HFFc6 (cell line): ENCODE measurements at regions not wholly inside any gene's neighbourhood (a gene's known extent, or its start where the extent isn't known, plus 50 kb on each side); places are given as distances from the start of the nearest gene placed in this dataset.

ENCODE experiments used
- DNase-seq: peaks from one replicate; pipeline ENCODE4 v3.0.0-alpha.2; 2018
- H3K27ac Mint-ChIP-seq: 2 replicates; pipeline ENCODE4 v1.8.0; 2020; ENCODE audit warnings: mild to moderate bottlenecking, mixed read lengths
- H3K27me3 Mint-ChIP-seq: 2 replicates; pipeline ENCODE4 v1.8.0; 2021; ENCODE audit warnings: mild to moderate bottlenecking, moderate library complexity, mixed read lengths; ENCODE audit not compliant: insufficient read depth
- H3K36me3 Mint-ChIP-seq: 2 replicates; pipeline ENCODE4 v1.8.0; 2021; ENCODE audit warnings: low read depth, mixed read lengths
- H3K4me1 Mint-ChIP-seq: 2 replicates; pipeline ENCODE4 v1.8.0; 2020; ENCODE audit warnings: low read depth, mixed read lengths
- H3K4me3 Mint-ChIP-seq: 2 replicates; pipeline ENCODE4 v1.8.0; 2020; ENCODE audit warnings: mild to moderate bottlenecking, moderate library complexity, mixed read lengths
- H3K9me3 Mint-ChIP-seq: 2 replicates; pipeline ENCODE4 v1.8.0; 2020; ENCODE audit warnings: mild to moderate bottlenecking, mixed read lengths
- CTCF ChIP-seq: fragments of 200-600 bp; sonication (generic); IDR thresholded peaks from 2 replicates; pipeline ENCODE4 v1.5.0; 2021; ENCODE audit warnings: antibody characterized with exemption, mild to moderate bottlenecking

DNA sequence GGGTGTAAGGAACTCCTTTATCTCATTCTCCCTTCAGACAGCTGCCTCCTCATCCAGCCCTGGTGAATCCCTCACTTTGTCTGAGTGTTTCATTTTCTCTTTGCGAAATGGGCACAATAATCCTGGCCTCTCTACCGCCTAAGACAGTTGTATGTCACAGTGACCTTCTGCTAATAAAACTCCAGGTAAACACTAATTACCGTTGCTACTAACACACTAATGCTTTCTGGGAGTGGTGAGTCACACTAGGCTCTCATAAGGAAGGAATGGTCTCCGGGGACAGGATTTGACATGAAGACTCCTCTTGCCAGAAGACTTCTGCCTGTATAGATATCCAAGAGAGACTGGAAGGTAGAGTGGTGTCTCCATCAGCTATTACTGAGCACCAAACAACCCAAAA, 71.7 kb upstream of the SNRK start:
- H3K36me3 Mint-ChIP-seq: no peaks in the 10 kb centered on the region
- H3K9me3 Mint-ChIP-seq: no peaks in the 10 kb centered on the region
- peak; percentile 50 for DNase-seq
- H3K4me3 Mint-ChIP-seq: peak overlapping the region; percentile 11; the same call in 1 of the 2 replicates
- H3K27ac Mint-ChIP-seq: peak overlapping the region; percentile 11; the same call in 1 of the 2 replicates
- peaks cover 16% of the 10 kb centered on the region for H3K27me3 Mint-ChIP-seq
- H3K4me1 Mint-ChIP-seq: peaks cover 36% of the 10 kb centered on the region
- TF ChIP-seq CTCF: no peak

GRCh38 chr3:43213631-43214030, 72.7 kb upstream of the SNRK start:
- Mint-ChIP-seq H3K27me3 (peaks cover 18% of the 10 kb centered on the region), H3K4me1 (peaks cover 36% of the 10 kb centered on the region)

GRCh38 chr3:43212914-43213611, 73.3 kb upstream of the SNRK start:
- no peak for TF ChIP-seq CTCF
- DNase-seq: no peak
- H3K27ac Mint-ChIP-seq: no peak overlapping the region
- no peaks in the 10 kb centered on the region for H3K9me3 Mint-ChIP-seq
- no peaks in the 10 kb centered on the region for H3K36me3 Mint-ChIP-seq
- peaks cover 39% of the 10 kb centered on the region for H3K4me1 Mint-ChIP-seq
- peaks cover 20% of the 10 kb centered on the region for H3K27me3 Mint-ChIP-seq
- H3K4me3 Mint-ChIP-seq: no peak overlapping the region

More at GRCh38 chr3:43213631-43214030, 72.7 kb upstream of the SNRK start:
- H3K9me3 Mint-ChIP-seq: no peaks in the 10 kb centered on the region
- DNase-seq: no peak
- no peak overlapping the region for H3K27ac Mint-ChIP-seq
- no peaks in the 10 kb centered on the region for H3K36me3 Mint-ChIP-seq
- TF ChIP-seq CTCF: no peak
- no peak overlapping the region for H3K4me3 Mint-ChIP-seq

GRCh38 chr3:43211681-43212080, 74.7 kb upstream of the SNRK start:
- Mint-ChIP-seq H3K27ac (no peak overlapping the region), H3K4me1 (peaks cover 34% of the 10 kb centered on the region), H3K9me3 (no peaks in the 10 kb centered on the region), H3K36me3 (no peaks in the 10 kb centered on the region), H3K4me3 (no peak overlapping the region), H3K27me3 (peaks cover 20% of the 10 kb centered on the region)
- DNase-seq: no peak
- TF ChIP-seq CTCF: no peak

DNA sequence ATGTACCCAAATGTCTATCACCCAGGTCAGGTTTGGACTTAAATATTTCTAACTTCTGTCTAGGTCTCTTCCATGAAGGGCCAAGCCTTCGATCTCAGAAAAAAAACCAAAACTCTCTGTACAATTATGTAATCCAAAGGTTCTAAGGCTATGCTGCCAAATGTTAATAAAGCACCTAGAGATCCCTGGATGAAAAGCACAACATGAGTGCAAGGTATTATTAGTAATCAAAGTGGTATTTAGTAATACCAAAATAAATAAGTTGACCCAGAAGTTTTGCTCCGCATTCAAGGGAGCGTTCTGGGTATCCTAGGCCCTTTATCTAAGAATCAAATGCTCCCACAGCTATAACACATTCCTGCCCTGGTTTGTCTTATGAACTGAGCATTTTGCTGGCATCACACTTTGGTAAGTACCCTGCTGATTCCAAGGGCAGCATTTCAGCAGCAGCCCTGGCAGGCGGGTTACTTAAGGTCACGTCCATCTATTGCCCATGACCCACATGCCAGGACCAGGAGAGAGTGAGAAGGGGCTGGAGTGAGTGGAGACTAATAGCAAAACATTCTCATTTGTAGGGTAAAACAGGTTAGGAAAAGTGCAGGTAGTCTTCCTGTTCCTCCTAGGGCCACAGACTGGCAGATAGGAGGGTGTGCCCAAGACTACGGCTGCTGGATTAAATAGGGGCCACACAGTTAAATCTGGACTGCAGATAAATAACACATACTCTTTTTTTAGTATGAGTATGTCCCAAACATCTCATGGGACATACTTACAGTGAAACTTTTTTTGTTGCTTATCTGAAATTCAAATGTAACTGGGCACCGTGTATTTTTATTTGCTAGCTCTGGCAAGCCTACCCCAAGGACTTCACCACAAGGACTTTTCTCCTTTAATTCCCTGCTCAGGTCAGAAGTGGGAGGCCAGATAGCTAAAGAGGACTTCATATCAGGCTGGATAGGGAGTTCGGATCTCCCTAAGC, 76.0 kb upstream of the SNRK start:
- Mint-ChIP-seq H3K4me1 (peaks cover 39% of the 10 kb centered on the region), H3K27me3 (peaks cover 19% of the 10 kb centered on the region), H3K36me3 (no peaks in the 10 kb centered on the region), H3K4me3 (no peak overlapping the region), H3K9me3 (no peaks in the 10 kb centered on the region), H3K27ac (no peak overlapping the region)
- DNase-seq: no peak
- TF ChIP-seq CTCF: no peak
